ENCODE measurements at regions not wholly inside any gene's neighbourhood (a gene's known extent, or its start where the extent isn't known, plus 50 kb on each side); places are given as distances from the start of the nearest gene placed in this dataset.

GRCh38 chr12:93042283-93042682, 113.2 kb upstream of the EEA1 start:
- DNase-seq (ENCODE audit: low spot score) = no peak
- Histone ChIP-seq H3K4me1 (no peaks in the 10 kb centered on the region), H3K27ac (no peak overlapping the region), H3K36me3 (no peaks in the 10 kb centered on the region), H3K27me3 (no peaks in the 10 kb centered on the region), H3K4me3 (no peak overlapping the region), H3K9me3 (no peaks in the 10 kb centered on the region)
- TF ChIP-seq CTCF (IDR thresholded peaks at IDR 0.05) = no peak

DNA sequence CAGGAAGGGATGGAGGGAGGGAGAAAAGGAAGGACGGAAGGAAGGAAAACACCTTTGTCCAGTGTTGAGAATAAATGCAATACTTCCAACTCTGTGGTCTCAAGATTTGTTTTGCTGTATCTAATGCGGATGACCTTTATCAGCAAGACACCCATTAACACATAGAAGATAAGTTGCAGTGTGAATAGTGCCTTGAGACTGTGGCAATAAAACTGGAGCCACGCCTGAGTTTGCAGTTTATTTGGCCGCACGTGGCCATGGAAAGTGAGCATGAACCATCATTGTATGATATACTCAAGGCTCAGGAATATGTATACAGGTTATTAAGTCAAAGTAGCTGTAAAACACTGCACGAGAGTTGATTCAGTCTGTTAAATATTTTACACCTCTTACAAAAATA, 113.6 kb upstream of the EEA1 start:
- Histone ChIP-seq H3K27me3 (no peaks in the 10 kb centered on the region), H3K4me1 (no peaks in the 10 kb centered on the region), H3K9me3 (no peaks in the 10 kb centered on the region), H3K36me3 (no peaks in the 10 kb centered on the region), H3K27ac (no peak overlapping the region), H3K4me3 (no peak overlapping the region)
- DNase-seq (ENCODE audit: low spot score) = no peak
- no peak for TF ChIP-seq CTCF (IDR thresholded peaks at IDR 0.05)

GRCh38 chr12:93043192-93043876, 114.2 kb upstream of the EEA1 start:
- no peaks in the 10 kb centered on the region for H3K36me3 ChIP-seq
- no peaks in the 10 kb centered on the region for H3K4me1 ChIP-seq
- DNase-seq (ENCODE audit: low spot score) = no peak
- no peaks in the 10 kb centered on the region for H3K9me3 ChIP-seq
- no peaks in the 10 kb centered on the region for H3K27me3 ChIP-seq
- H3K4me3 ChIP-seq = no peak overlapping the region
- H3K27ac ChIP-seq = no peak overlapping the region
- no peak for TF ChIP-seq CTCF (IDR thresholded peaks at IDR 0.05)

GRCh38 chr12:93043877-93044209, 114.7 kb upstream of the EEA1 start:
- no peak for TF ChIP-seq CTCF (IDR thresholded peaks at IDR 0.05)
- no peaks in the 10 kb centered on the region for H3K4me1 ChIP-seq

GRCh38 chr12:93047118-93047517, 118.0 kb upstream of the EEA1 start:
- no peak overlapping the region for H3K27ac ChIP-seq
- no peak for TF ChIP-seq CTCF (IDR thresholded peaks at IDR 0.05)
- no peak overlapping the region for H3K4me3 ChIP-seq
- peaks cover 0 to 8% of the 10 kb centered on the region in 2 donors for H3K4me1 ChIP-seq
- no peaks in the 10 kb centered on the region for H3K9me3 ChIP-seq
- DNase-seq (ENCODE audit: low spot score) = no peak
- no peaks in the 10 kb centered on the region for H3K36me3 ChIP-seq
- H3K27me3 ChIP-seq = no peaks in the 10 kb centered on the region

More at GRCh38 chr12:93043877-93044209, 114.7 kb upstream of the EEA1 start:
- no peaks in the 10 kb centered on the region for H3K27me3 ChIP-seq
- no peak overlapping the region for H3K4me3 ChIP-seq
- no peaks in the 10 kb centered on the region for H3K36me3 ChIP-seq
- no peak for DNase-seq (ENCODE audit: low spot score)
- no peaks in the 10 kb centered on the region for H3K9me3 ChIP-seq
- H3K27ac ChIP-seq = no peak overlapping the region

DNA sequence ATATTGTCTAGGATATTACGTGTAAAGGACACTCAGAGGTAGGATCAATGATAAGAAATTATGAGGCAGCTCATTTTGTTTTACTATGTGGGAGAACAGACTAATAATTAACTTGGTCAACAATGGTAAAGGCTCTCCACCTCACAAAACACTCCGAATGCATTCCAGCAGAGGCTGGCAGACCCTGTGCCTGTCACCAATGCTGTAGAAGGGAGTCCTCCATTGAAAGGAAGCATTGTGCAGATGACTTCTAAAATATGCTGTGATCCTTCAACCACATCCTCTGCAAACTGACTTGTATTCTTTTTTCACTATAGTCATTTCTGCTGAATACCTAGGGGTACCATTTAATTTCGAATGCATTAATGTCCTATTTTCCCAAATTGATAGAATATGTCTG, 119.6 kb upstream of the EEA1 start:
- no peak for DNase-seq (ENCODE audit: low spot score)
- Histone ChIP-seq H3K36me3 (no peaks in the 10 kb centered on the region), H3K4me1 (peaks cover 0 to 8% of the 10 kb centered on the region in 2 donors), H3K27me3 (no peaks in the 10 kb centered on the region), H3K27ac (no peak overlapping the region), H3K4me3 (no peak overlapping the region), H3K9me3 (no peaks in the 10 kb centered on the region)
- TF ChIP-seq CTCF (IDR thresholded peaks at IDR 0.05) = no peak
